ENCODE measurements at regions not wholly inside any gene's neighbourhood (a gene's known extent, or its start where the extent isn't known, plus 50 kb on each side); places are given as distances from the start of the nearest gene placed in this dataset.
A peak's percentile ranks its signal among the peaks of the same experiment; 100 is the strongest.
"Not testable (repeated sequence)": the region's sequence is repeated elsewhere in the genome, so short reads cannot be mapped to it uniquely, and the experiment has no call there.

GRCh38 chr7:56474271-56474670 lies 358.1 kb upstream of the NUPR2 start:
- intact Hi-C loops (cut with DNase I) = no loop called here
- ATAC-seq = no peak
- DNase-seq (ENCODE audit: missing footprints) = no peak

GRCh38 chr7:56471811-56472210 lies 355.6 kb upstream of the NUPR2 start:
- intact Hi-C loops (cut with DNase I) = no loop called here
- ATAC-seq = no peak
- no peak for DNase-seq (ENCODE audit: missing footprints)

GRCh38 chr7:56466607-56467525 lies 350.6 kb upstream of the NUPR2 start:
- ATAC-seq; DNase-seq (ENCODE audit: missing footprints); intact Hi-C loops (cut with DNase I): not testable (repeated sequence)

DNA sequence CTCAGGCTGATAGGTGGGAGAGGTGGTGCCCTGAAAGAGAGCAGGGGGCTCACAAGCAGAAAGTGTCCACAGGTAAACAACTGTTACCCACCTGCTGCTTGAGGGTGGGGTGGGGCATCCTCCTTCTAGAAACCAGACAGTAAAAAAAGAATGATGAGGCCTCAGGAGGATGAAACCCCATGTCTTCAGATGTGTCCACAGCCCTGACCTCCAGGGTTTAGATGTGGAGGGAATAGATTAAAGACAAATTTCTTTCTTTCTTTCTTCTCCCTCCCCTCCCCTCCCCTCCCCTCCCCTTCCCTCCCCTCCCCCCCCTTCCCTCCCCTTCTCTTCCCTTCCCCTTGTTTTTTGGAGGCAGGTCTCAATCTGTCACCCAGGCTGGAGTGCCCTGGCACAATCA lies 333.5 kb upstream of the NUPR2 start:
- DNase-seq (ENCODE audit: missing footprints) (no peak), ATAC-seq (no peak)
- intact Hi-C loops (cut with DNase I) = no loop called here

DNA sequence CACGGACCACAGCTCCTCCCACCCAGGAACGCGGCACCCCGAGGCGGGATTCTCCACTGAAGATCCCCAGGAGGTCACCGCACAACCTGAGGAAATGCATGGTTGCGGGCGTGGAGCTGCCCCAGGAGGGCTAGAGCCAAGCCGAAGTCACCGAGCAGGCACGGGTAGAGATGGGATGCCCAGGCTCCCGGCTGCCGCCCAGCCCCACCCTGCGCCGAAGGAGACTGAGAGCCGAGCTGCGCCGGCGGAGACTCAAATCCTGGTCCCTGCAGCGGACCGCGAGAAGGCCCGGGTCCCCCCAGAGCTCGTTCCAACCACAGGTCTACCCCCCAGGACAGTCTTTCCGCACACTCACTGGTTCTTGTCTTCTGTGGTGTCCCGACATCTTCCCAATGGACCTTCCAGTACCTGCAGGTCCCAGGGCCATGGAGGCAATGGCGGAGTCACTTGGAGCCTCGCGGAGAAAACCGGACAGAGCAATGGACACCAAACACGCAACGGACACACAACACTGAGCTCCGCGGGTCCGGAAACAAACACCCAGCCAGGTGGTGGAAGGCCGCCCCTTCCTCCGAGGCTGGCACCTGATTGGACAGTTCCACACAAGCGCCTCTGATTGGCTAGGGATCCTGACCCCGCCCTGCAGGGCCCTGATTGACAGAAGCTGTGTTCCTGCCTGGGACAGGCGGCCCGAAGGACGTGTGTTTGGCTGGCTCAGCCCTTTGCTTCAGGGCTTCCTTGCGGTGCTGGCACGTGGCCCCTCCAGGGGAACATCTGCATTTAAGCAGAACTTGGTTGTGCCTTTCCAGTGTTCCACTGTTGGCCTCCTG lies 331.9 kb upstream of the NUPR2 start:
- DNase-seq (ENCODE audit: missing footprints) (no peak), ATAC-seq (no peak)
- intact Hi-C loops (cut with DNase I) = no loop called here

DNA sequence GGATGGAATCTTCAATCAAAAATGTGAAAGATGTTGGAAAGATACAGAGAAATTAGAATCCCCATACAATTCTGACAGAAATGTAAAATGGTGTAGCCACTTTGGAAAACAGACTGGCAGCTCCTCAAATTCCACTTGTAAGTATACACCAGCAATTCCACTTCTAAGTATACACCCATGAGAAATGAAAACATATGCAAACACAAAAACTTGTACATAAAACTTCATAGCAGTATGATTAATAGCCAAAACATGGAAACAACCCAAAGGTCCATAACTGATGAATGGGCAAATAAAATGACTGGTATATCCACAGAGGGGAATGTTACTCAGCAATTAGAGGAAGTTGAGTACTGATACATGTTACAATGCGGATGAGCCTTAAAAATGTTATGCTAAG lies 304.3 kb upstream of the NUPR2 start:
- intact Hi-C loops (cut with DNase I); ATAC-seq; DNase-seq (ENCODE audit: missing footprints): not testable (repeated sequence)

- no peak for DNase-seq (ENCODE audit: missing footprints)
- intact Hi-C loops (cut with DNase I) = no loop called here
- no peak for ATAC-seq
Observed at GRCh38 chr7:56375173-56375572, 259.0 kb upstream of the NUPR2 start.

DNA sequence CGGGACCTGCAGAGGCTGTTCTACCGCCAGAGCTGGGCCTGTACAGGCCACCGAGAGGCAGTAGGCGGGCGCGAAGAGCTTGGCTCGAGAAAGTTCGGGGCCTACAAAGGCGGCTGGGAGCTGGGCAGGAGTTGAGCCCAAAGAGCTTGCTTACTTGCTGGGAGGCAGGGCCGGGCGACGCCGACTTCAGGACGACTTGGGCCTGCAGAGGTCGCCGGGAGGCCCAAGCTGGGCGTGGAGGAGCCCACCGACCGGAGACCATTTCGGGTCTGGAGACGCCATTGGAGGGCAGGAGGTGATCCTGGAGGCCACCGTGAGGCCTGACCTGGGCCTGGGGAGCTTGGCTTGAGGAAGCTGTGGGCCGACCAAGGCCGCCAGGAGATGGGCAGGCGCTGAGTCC lies 258.4 kb upstream of the NUPR2 start:
- ATAC-seq; intact Hi-C loops (cut with DNase I); DNase-seq (ENCODE audit: missing footprints): not testable (repeated sequence)

DNA sequence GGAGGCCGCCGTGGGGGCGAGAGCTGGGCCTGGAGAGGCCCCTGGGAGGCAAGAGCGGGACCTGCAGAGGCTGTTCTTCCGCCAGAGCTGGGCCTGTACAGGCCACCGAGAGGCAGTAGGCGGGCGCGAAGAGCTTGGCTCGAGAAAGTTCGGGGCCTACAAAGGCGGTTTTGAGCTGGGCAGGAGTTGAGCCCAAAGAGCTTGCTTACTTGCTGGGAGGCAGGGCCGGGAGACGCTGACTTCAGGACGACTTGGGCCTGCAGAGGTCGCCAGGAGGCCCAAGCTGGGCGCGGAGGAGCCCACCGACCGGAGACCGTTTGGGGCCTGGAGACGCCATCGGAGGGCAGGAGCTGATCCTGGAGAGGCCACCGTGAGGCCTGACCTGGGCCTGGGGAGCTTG lies 257.1 kb upstream of the NUPR2 start:
- DNase-seq (ENCODE audit: missing footprints) = peak; percentile 99
- not testable (repeated sequence) for ATAC-seq

DNA sequence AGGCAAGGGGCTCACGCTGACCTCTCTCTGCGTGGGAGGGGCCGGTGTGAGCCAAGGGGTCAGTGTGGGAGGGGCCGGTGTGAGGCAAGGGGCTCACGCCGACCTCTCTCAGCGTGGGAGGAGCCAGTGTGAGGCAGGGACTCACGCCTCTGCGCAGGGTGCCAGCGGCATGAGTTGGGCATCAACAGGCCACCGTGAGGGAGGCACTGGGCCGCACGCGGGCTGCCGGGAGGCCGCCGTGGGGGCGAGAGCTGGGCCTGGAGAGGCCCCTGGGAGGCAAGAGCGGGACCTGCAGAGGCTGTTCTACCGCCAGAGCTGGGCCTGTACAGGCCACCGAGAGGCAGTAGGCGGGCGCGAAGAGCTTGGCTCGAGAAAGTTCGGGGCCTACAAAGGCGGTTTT lies 255.6 kb upstream of the NUPR2 start:
- DNase-seq (ENCODE audit: missing footprints); ATAC-seq; intact Hi-C loops (cut with DNase I): not testable (repeated sequence)

More for the DNA sequence above, 257.1 kb upstream of the NUPR2 start:
- intact Hi-C loops (cut with DNase I) = not testable (repeated sequence)

DNA sequence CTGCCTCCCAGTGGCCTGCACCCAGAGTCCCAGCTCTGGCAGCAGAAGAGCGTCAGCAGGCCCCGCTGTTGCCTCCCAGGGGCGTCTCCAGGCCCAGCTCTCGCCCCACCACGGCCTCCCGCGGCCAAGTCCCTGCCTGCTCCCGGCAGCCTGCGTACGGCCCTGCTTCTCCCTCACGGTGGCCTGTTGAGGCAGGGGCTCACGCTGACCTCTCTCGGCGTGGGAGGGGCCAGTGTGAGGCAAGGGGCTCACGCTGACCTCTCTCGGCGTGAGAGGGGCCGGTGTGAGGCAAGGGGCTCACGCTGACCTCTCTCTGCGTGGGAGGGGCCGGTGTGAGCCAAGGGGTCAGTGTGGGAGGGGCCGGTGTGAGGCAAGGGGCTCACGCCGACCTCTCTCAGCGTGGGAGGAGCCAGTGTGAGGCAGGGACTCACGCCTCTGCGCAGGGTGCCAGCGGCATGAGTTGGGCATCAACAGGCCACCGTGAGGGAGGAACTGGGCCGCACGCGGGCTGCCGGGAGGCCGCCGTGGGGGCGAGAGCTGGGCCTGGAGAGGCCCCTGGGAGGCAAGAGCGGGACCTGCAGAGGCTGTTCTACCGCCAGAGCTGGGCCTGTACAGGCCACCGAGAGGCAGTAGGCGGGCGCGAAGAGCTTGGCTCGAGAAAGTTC lies 254.1 kb upstream of the NUPR2 start:
- DNase-seq (ENCODE audit: missing footprints); intact Hi-C loops (cut with DNase I); ATAC-seq: not testable (repeated sequence)

DNA sequence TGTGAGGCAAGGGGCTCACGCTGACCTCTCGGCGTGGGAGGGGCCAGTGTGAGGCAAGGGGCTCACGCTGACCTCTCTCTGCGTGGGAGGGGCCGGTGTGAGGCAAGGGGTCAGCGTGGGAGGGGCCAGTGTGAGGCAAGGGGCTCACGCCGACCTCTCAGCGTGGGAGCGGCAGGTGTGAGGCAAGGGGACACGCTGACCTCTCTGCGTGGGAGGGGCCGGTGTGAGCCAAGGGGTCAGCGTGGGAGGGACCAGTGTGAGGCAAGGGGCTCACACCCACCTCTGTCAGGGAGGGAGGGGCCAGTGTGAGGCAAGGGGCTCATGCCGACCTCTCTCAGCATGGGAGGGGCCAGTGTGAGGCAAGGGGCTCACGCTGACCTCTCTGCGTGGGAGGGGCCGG lies 251.7 kb upstream of the NUPR2 start:
- DNase-seq (ENCODE audit: missing footprints); ATAC-seq; intact Hi-C loops (cut with DNase I): not testable (repeated sequence)

DNA sequence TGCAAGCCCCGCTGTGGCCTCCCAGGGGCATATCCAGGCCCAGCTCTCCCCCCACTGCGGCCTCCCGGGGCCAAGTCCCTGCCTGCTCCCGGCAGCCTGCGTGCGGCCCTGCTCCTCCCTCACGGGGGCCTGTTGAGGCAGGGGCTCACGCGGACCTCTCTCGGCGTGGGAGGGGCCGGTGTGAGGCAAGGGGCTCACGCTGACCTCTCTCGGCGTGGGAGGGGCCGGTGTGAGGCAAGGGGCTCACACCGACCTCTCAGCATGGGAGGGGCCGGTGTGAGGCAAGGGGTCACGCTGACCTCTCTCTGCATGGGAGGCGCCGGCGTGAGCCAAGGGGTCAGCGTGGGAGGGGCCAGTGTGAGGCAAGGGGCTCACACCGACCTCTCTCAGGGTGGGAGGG lies 251.2 kb upstream of the NUPR2 start:
- intact Hi-C loops (cut with DNase I); DNase-seq (ENCODE audit: missing footprints); ATAC-seq: not testable (repeated sequence)

GRCh38 chr7:56366701-56367100 lies 250.5 kb upstream of the NUPR2 start:
- ATAC-seq = not testable (repeated sequence)

GRCh38 chr7:56352576-56352975 lies 236.4 kb upstream of the NUPR2 start:
- ATAC-seq; intact Hi-C loops (cut with DNase I); DNase-seq (ENCODE audit: missing footprints): not testable (repeated sequence)

More at GRCh38 chr7:56366701-56367100, 250.5 kb upstream of the NUPR2 start:
- intact Hi-C loops (cut with DNase I); DNase-seq (ENCODE audit: missing footprints): not testable (repeated sequence)

GRCh38 chr7:56351181-56351580 lies 235.0 kb upstream of the NUPR2 start:
- ATAC-seq; DNase-seq (ENCODE audit: missing footprints); intact Hi-C loops (cut with DNase I): not testable (repeated sequence)

DNA sequence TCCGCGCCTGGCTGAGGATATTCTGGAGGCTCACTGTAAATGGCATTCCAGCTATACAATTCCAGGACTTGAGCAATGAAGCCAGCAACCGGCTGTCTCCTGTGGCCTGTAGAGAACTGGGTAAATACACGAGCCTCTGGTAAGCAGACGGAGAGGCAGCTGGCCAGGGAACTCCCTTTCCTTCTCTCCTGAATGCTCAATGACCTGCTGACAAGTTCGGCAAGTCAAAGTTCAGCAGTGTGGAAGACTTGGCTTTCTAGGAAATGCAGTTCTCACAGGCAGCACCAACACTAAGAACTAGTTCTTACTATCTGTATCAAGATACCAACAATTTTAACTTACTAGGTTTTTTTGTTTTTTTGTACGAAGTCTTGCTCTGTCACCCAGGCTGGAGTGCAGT lies 232.1 kb upstream of the NUPR2 start:
- ATAC-seq; intact Hi-C loops (cut with DNase I); DNase-seq (ENCODE audit: missing footprints): not testable (repeated sequence)

DNA sequence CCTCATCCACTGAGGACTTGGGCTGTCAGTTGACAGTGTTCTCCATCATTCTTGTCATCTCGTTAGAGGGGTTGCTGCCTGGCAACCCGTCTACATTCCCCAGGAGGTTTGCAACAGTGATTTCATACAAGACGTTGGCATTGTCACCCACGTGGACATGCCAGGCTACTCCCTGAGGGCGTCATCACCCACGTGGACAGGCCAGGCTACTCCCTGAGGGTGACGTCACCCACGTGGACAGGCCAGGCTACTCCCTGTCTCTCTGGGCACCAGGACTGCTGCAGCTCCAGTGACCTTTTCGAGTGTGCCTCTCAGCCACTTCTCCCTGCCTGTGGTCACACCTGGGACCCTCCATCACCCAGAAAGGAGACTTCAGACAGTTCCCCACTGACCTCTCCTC lies 212.1 kb upstream of the NUPR2 start:
- ATAC-seq = not testable (repeated sequence)

DNA sequence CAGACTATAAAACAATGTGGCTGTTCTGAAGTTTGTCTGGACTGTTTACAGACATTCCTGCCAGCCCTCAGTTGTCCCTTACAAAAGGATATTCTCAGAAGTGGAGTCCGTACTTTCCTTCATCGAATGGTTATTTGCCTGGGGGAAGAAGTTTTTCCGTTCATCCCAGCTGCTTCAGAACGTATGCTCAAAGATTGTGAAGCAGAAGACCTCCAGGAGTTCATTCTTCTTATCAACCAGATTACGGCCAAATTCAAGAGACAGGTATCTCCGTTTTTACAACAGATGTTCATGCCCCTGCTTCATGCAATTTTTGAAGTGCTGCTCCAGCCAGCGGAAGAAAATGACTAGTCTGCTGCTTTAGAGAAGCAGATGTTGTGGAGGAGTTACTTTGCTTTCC lies 174.3 kb upstream of the NUPR2 start:
- no peak for ATAC-seq
- intact Hi-C loops (cut with DNase I) = no loop called here
- DNase-seq (ENCODE audit: missing footprints) = no peak

More for the DNA sequence above, 212.1 kb upstream of the NUPR2 start:
- DNase-seq (ENCODE audit: missing footprints); intact Hi-C loops (cut with DNase I): not testable (repeated sequence)

Measured in Right ventricle myocardium inferior (tissue), 1 donor.